Esophagus squamous epithelium (tissue), 5 donors: ENCODE measurements at regions not wholly inside any gene's neighbourhood (a gene's known extent, or its start where the extent isn't known, plus 50 kb on each side); places are given as distances from the start of the nearest gene placed in this dataset.

Source experiments
- DNase-seq: peaks from one replicate; lab custom pipeline; 2025; lab: John Stamatoyannopoulos, UW
- H3K27ac ChIP-seq, 4 donors: fragments of 200-600 bp; sonication (generic); one replicate each; pipeline ENCODE4 v1.5.1; 2016 to 2019; ENCODE audit warnings: mild to moderate bottlenecking in 1 of 4
- H3K27me3 ChIP-seq, 4 donors: fragments of 200-600 bp; sonication (generic); 1 replicate in 3 of 4; 2 replicates in 1 of 4; pipeline versions ENCODE4 v1.5.1 to v1.6.0; 2017 to 2021; ENCODE audit warnings: antibody characterized with exemption in 1 of 4
- H3K36me3 ChIP-seq, 3 donors: fragments of 200-600 bp; sonication (generic); one replicate each; pipeline ENCODE4 v1.5.1; 2016 to 2019
- H3K4me1 ChIP-seq, 3 donors: fragments of 200-600 bp; sonication (generic); one replicate each; pipeline ENCODE4 v1.5.1; 2017 to 2019
- H3K4me3 ChIP-seq, 4 donors: fragments of 200-600 bp; sonication (generic); 1 replicate in 3 of 4; 2 replicates in 1 of 4; pipeline ENCODE4 v1.5.1; 2016 to 2019; ENCODE audit warnings: mild to moderate bottlenecking in 2 of 4, moderate library complexity in 1 of 4
- H3K9me3 ChIP-seq, 3 donors: fragments of 200-600 bp; sonication (generic); one replicate each; pipeline ENCODE4 v1.5.1; 2016 to 2019
- POLR2A ChIP-seq, 4 donors: fragments of 450-650 bp; IDR thresholded peaks; one replicate each; pipeline ENCODE4 v1.6.1; 2017; ENCODE audit warnings: antibody characterized with exemption in 4 of 4, mild to moderate bottlenecking in 4 of 4, moderate library complexity in 3 of 4
- WGBS, 2 donors: methylation state at CpG; one replicate each; pipeline ENCODE4 v1.1.5; 2018; 5-methylcytosine and 5-hydroxymethylcytosine counted together
- intact Hi-C: fragments of 100-400 bp; cut with DNase I; formaldehyde crosslinking; loops from one replicate; pipeline ENCODE4 v1.15.0; 2022
- TF ChIP-seq, protein P1 (sequence below), 6 experiments: fragments of 450-650 bp in 4 of 6; fragments of 200-600 bp in 2 of 6; sonication (generic) in 2 of 6; IDR thresholded peaks; one replicate each; pipeline ENCODE4 v1.5.1; 2016 to 2019; ENCODE audit warnings: antibody characterized with exemption in 6 of 6, mild to moderate bottlenecking in 4 of 6, moderate library complexity in 4 of 6
- donor health status: DM: yes; HTN: yes; CAD: no.

DNA sequence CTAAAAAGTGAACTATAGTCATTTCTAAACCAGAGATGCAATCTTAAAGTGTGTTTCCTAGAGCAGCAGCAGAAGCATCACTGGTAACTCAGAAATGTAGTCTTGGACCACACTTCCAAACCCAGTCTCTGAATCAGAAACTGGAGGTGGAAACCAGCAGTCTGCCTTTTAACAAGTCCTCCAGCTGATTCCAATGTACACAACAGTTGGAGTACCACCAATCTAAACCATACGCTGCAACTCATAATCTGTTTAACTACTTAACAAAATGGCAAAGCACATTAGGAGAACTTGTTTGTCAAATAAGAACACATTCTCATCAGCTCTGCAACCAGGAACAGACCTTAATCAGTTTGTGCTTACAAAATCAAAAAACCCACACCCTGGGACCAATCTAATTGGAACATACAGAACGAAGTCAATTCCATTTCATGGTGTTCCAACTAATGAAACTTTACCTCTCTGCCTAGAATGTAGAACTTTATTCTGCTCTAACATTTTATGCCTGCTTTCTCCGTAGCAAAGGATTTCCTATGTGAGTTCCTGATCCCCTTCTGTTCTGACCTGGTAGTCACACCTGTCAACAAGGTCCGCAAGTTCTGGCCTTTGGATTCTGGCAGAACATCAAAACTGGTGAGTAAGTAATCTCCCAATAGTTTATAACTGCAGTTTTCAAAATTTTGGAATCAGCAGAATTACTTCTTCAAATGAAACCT lies 390.4 kb downstream of the HTR1B start:
- Histone ChIP-seq H3K4me3 (no peak overlapping the region), H3K36me3 (no peaks in the 10 kb centered on the region), H3K27me3 (no peaks in the 10 kb centered on the region), H3K27ac (no peak overlapping the region), H3K4me1 (no peaks in the 10 kb centered on the region), H3K9me3 (no peaks in the 10 kb centered on the region)
- TF ChIP-seq POLR2A (IDR thresholded peaks at IDR 0.05) = no peak
- TF ChIP-seq, protein P1, sequence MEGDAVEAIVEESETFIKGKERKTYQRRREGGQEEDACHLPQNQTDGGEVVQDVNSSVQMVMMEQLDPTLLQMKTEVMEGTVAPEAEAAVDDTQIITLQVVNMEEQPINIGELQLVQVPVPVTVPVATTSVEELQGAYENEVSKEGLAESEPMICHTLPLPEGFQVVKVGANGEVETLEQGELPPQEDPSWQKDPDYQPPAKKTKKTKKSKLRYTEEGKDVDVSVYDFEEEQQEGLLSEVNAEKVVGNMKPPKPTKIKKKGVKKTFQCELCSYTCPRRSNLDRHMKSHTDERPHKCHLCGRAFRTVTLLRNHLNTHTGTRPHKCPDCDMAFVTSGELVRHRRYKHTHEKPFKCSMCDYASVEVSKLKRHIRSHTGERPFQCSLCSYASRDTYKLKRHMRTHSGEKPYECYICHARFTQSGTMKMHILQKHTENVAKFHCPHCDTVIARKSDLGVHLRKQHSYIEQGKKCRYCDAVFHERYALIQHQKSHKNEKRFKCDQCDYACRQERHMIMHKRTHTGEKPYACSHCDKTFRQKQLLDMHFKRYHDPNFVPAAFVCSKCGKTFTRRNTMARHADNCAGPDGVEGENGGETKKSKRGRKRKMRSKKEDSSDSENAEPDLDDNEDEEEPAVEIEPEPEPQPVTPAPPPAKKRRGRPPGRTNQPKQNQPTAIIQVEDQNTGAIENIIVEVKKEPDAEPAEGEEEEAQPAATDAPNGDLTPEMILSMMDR (IDR thresholded peaks at IDR 0.05) = no peak
- intact Hi-C loops = no loop called here
- WGBS, 2 donors = 62 to 70% methylated on average over 4 of the region's 4 CpGs
- DNase-seq = no peak

DNA sequence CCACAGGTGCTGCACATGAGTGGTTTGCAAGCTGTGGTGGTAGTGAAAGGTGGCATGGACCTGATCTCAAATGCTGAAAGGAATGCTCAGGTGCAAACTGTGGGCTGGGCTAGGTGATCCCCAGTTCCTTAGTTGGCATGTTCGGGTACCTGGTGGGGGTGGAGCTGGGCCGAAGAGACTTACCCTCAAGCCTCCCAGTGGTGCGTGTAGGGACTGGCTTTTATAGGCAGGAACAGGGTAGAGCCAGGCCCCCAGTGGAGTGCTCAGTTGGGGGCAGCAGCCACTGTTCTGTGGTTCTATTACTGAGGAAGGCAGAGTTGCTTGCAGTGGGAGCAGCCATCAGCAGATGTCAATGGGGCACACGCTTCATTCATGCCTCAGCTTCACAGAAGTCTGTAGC lies 399.8 kb downstream of the HTR1B start:
- no peak overlapping the region for H3K4me3 ChIP-seq
- TF ChIP-seq, protein P1 (IDR thresholded peaks at IDR 0.05) = no peak
- TF ChIP-seq POLR2A (IDR thresholded peaks at IDR 0.05) = no peak
- WGBS, 2 donors = 90% methylated on average over 4 of the region's 4 CpGs; no CpG with 5 or more reads in 1 of the 2 donors
- no peaks in the 10 kb centered on the region for H3K4me1 ChIP-seq
- intact Hi-C loops = no loop called here
- H3K27me3 ChIP-seq = no peaks in the 10 kb centered on the region
- no peak for DNase-seq
- no peaks in the 10 kb centered on the region for H3K9me3 ChIP-seq
- no peak overlapping the region for H3K27ac ChIP-seq
- H3K36me3 ChIP-seq = no peaks in the 10 kb centered on the region

DNA sequence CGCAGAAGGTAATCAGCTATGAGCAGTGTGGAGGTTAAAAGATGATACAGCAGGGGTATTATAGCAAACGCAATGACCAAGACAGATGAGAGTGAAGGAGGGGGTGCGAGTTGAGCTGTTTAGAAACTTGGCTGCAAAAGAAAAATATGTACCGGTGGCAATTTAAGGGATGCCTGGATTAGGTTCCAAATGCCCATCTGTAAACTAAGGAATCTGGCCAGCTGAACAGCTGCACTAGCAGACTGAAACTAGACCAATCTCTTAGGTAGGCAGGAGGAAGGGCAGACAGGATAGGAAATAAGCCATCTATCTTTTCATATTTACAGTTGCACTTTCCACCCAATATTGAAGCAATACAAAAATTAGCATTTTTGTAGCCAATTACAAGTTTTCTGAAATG lies 407.6 kb downstream of the HTR1B start:
- H3K4me3 ChIP-seq = no peak overlapping the region
- no peak overlapping the region for H3K27ac ChIP-seq
- intact Hi-C loops = no loop called here
- DNase-seq = no peak
- H3K27me3 ChIP-seq = no peaks in the 10 kb centered on the region
- no peaks in the 10 kb centered on the region for H3K4me1 ChIP-seq
- no peak for TF ChIP-seq POLR2A (IDR thresholded peaks at IDR 0.05)
- TF ChIP-seq, protein P1 (IDR thresholded peaks at IDR 0.05) = no peak
- WGBS, 2 donors = 76 to 86% methylated on average over 4 of the region's 4 CpGs
- H3K9me3 ChIP-seq = peaks cover 0 to 8% (median 0%) of the 10 kb centered on the region in 3 donors
- no peaks in the 10 kb centered on the region for H3K36me3 ChIP-seq

DNA sequence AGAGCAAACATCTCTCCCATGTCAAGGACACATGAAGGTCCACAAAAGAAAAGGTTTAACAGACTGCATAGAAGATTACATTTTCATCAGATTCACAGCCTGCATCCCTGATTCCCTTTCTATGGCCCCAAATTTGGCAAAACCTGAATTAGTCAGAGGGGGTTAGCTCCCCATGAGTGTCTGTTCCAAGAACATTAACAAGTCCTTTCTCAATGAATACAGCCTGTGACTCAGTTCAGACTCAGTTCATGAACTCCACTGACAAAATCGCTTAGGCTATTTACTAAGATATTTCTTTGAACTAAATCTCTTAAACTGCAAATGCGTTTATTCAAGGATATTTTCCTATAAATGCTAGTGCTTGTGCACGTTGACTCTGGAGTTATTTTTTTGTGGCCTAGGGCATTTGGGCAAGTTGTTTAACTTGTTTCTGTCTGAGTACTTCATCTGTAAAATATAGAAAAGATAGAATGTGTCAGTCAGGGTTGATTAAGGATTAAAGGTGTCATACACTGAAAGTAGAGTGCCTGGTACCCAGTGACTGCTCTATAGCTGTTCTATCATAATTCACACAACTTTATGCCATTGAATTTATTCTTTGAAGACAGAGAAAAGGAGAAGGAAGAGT lies 422.6 kb downstream of the HTR1B start:
- intact Hi-C loops = no loop called here
- TF ChIP-seq POLR2A (IDR thresholded peaks at IDR 0.05) = no peak
- TF ChIP-seq, protein P1 (IDR thresholded peaks at IDR 0.05) = no peak
- Histone ChIP-seq H3K27ac (no peak overlapping the region), H3K4me3 (no peak overlapping the region), H3K4me1 (no peaks in the 10 kb centered on the region), H3K9me3 (peaks cover 0 to 21% (median 0%) of the 10 kb centered on the region in 3 donors), H3K27me3 (no peaks in the 10 kb centered on the region), H3K36me3 (no peaks in the 10 kb centered on the region)
- WGBS, 2 donors = 41 to 49% methylated on average over 3 of the region's 3 CpGs
- DNase-seq = no peak

DNA sequence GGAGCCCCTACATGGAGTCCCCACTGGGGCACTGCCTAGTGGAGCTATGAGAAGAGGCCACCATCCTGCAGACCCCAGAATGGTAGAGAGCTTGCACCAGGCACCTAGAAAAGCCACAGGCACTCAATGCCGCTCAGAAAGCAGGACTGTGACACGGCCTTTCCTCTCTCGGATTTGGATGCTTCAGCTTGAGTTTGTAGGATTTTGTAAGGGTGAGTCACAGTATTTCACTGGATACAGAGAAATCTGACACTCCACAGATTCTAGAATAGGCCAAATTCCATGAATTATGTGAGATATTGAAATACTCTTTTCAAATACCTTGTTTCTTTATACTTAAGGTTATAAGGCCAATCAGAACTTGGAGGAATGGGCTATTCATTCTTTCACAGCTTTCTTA lies 424.5 kb downstream of the HTR1B start:
- H3K4me1 ChIP-seq = no peaks in the 10 kb centered on the region
- H3K9me3 ChIP-seq = peaks cover 0 to 21% (median 0%) of the 10 kb centered on the region in 3 donors
- H3K4me3 ChIP-seq = no peak overlapping the region
- intact Hi-C loops = no loop called here
- 56 to 74% methylated on average over 3 of the region's 3 CpGs for WGBS, 2 donors
- no peak for TF ChIP-seq POLR2A (IDR thresholded peaks at IDR 0.05)
- TF ChIP-seq, protein P1 (IDR thresholded peaks at IDR 0.05) = no peak
- H3K36me3 ChIP-seq = no peaks in the 10 kb centered on the region
- H3K27me3 ChIP-seq = no peaks in the 10 kb centered on the region
- H3K27ac ChIP-seq = no peak overlapping the region
- DNase-seq = no peak
